Neural crest cell (in vitro differentiated cells): ENCODE measurements at regions not wholly inside any gene's neighbourhood (a gene's known extent, or its start where the extent isn't known, plus 50 kb on each side); places are given as distances from the start of the nearest gene placed in this dataset.
"Not testable (repeated sequence)": the region's sequence is repeated elsewhere in the genome, so short reads cannot be mapped to it uniquely, and the experiment has no call there.

Experiments
- DNase-seq: peaks from one replicate; pipeline ENCODE4 v3.0.0; 2021; ENCODE audit warnings: low read depth, mixed read lengths, low spot score
- H3K27ac Mint-ChIP-seq: one replicate; pipeline ENCODE4 v1.8.0; 2021; ENCODE audit warnings: mild to moderate bottlenecking, mixed read lengths; ENCODE audit not compliant: unreplicated experiment
- H3K27me3 Mint-ChIP-seq: 2 replicates; pipeline ENCODE4 v1.8.0; 2021; ENCODE audit warnings: low read depth, mild to moderate bottlenecking, mixed read lengths
- H3K36me3 Mint-ChIP-seq: 2 replicates; pipeline ENCODE4 v1.8.0; 2021; ENCODE audit warnings: low read depth, mild to moderate bottlenecking, mixed read lengths
- H3K4me1 Mint-ChIP-seq: 2 replicates; pipeline ENCODE4 v1.8.0; 2021; ENCODE audit warnings: mixed read lengths
- H3K4me3 Mint-ChIP-seq: one replicate; pipeline ENCODE4 v1.8.0; 2021; ENCODE audit warnings: mild to moderate bottlenecking, mixed read lengths
- H3K9me3 Mint-ChIP-seq: 2 replicates; pipeline ENCODE4 v1.8.0; 2021; ENCODE audit warnings: mixed read lengths
- TF ChIP-seq, protein P1 (sequence below): fragments of 200-600 bp; sonication (generic); conservative IDR thresholded peaks from 2 replicates; pipeline ENCODE4 v1.5.0; 2021; ENCODE audit warnings: antibody characterized with exemption, mild to moderate bottlenecking

DNA sequence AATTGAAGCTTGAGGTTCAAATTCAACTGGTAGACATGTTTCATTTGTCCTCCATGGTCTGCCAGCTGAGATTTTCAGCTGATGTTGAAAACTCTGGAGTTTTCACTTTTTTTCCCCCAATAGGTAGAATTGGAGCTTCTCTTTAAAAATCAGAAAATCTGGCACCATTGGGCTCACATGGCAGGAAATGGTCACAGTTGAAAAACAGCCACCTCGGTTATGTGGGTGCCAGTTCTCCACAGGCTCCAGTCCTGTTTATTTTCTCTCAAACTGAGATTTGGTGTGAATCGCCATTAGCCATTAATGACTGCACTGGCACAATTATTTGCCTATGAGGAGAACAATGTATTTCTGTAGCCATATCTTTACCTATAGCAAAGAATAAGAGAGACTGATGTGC, 171.4 kb upstream of the TFAP2D start:
- Mint-ChIP-seq H3K36me3 (no peaks in the 10 kb centered on the region), H3K4me1 (no peaks in the 10 kb centered on the region), H3K9me3 (no peaks in the 10 kb centered on the region), H3K4me3 (no peak overlapping the region), H3K27me3 (no peaks in the 10 kb centered on the region), H3K27ac (no peak overlapping the region)
- TF ChIP-seq, protein P1, sequence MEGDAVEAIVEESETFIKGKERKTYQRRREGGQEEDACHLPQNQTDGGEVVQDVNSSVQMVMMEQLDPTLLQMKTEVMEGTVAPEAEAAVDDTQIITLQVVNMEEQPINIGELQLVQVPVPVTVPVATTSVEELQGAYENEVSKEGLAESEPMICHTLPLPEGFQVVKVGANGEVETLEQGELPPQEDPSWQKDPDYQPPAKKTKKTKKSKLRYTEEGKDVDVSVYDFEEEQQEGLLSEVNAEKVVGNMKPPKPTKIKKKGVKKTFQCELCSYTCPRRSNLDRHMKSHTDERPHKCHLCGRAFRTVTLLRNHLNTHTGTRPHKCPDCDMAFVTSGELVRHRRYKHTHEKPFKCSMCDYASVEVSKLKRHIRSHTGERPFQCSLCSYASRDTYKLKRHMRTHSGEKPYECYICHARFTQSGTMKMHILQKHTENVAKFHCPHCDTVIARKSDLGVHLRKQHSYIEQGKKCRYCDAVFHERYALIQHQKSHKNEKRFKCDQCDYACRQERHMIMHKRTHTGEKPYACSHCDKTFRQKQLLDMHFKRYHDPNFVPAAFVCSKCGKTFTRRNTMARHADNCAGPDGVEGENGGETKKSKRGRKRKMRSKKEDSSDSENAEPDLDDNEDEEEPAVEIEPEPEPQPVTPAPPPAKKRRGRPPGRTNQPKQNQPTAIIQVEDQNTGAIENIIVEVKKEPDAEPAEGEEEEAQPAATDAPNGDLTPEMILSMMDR, result no peak
- no peak for DNase-seq

DNA sequence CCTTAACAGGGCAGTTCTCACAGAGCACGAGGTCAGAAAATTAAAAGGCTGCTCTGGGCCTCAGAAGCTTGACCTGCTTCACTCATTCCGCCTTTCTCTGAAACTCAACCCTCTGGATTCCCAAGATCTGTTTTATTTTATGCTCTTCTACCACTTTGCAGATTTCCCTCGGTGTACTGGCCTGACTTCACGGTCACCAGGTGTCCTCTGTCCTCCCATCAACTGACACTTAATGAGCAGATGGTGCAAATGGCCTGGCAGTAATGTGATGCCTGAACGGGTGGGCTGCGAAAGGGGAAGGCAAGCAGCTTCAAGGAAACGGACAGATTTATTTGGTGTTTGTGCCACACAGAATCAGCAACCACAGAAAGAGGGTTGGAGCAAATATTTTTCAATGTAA, 169.7 kb upstream of the TFAP2D start:
- Mint-ChIP-seq H3K27me3 (no peaks in the 10 kb centered on the region), H3K36me3 (no peaks in the 10 kb centered on the region), H3K27ac (no peak overlapping the region), H3K9me3 (no peaks in the 10 kb centered on the region), H3K4me1 (no peaks in the 10 kb centered on the region), H3K4me3 (no peak overlapping the region)
- TF ChIP-seq, protein P1, result no peak
- DNase-seq, result no peak

DNA sequence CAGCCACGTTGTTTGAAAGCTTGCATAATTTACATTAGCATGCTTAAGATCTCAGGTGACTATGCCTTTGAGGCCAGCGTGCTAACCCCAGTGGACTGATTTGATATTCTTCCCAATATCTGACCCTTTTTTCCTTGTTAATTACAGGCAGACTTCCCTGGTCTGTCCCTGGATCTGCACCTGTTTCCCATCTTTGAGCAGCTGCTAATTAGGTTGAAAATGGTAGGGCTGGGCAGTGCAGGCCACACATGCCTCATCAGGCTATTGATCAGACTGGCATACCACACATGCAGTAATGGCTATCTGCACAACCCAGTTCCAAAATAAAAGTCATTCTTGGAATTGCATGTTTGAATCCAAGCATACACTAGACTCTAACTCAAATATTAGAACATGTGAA, 164.3 kb upstream of the TFAP2D start:
- no peak for DNase-seq
- no peak overlapping the region for H3K27ac Mint-ChIP-seq
- H3K36me3 Mint-ChIP-seq, result no peaks in the 10 kb centered on the region
- no peaks in the 10 kb centered on the region for H3K4me1 Mint-ChIP-seq
- peaks cover 4% of the 10 kb centered on the region for H3K9me3 Mint-ChIP-seq
- no peaks in the 10 kb centered on the region for H3K27me3 Mint-ChIP-seq
- no peak overlapping the region for H3K4me3 Mint-ChIP-seq
- TF ChIP-seq, protein P1, result no peak

DNA sequence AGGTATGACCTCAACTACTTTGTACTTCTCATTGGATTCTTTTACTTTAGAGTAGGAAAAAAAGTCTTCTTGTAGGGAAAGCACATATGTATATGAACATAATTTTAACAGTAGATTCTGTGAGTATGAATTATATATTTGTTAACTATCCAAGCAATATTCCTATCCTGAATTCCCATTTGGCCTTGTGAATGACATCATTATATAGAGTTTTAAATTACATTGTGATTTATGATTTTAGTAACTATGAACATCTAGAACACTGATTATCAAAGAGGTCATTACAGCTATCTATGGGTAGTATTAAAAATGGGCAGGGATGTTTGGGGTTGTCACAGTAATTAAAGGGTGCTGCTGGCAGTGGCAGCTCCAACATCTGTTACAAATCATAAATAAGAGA, 163.9 kb upstream of the TFAP2D start:
- no peaks in the 10 kb centered on the region for H3K27me3 Mint-ChIP-seq

DNA sequence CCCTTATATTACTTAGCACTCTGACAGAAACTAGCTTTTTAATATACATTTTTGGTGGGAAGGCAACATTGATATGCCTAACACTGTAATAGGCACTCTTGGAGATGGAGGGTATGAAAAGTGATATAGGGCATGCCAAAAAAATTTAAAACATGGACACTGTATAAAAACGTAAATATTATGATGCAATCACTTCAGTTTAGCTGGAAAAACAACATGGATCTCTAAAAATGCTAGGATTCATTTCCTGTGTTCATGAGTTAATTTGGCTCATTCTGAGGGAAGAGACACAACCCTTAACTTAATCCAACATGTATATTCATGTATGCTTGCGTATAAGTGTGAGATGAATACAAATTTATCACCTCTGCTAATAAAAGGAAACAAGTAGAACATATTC, 157.3 kb upstream of the TFAP2D start:
- TF ChIP-seq, protein P1, result no peak
- H3K36me3 Mint-ChIP-seq, result no peaks in the 10 kb centered on the region

More for the DNA sequence above, 163.9 kb upstream of the TFAP2D start:
- DNase-seq, result no peak
- Mint-ChIP-seq H3K36me3 (no peaks in the 10 kb centered on the region), H3K4me3 (no peak overlapping the region), H3K4me1 (no peaks in the 10 kb centered on the region), H3K9me3 (peaks cover 7% of the 10 kb centered on the region), H3K27ac (no peak overlapping the region)
- TF ChIP-seq, protein P1, result no peak

DNA sequence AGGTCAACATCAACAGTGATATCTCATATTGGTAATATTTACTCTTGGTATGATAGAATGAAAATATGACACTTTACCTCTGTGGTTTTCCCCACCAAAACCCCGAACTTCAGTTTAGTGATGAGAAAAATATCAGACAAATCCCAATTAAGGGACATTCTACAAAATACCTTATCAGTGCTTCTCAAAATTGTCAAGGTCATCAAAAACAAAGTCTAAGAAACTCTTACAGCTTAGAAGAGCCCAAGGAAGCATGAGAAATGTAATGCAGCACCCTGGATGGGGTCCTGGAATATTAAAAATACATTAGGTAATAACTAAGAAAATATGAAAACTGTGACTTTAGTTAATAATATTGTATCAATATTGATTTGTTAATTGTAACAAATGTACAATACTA, 148.3 kb upstream of the TFAP2D start:
- Mint-ChIP-seq H3K4me1 (no peaks in the 10 kb centered on the region), H3K27me3 (no peaks in the 10 kb centered on the region), H3K9me3 (no peaks in the 10 kb centered on the region), H3K36me3 (no peaks in the 10 kb centered on the region), H3K4me3 (no peak overlapping the region), H3K27ac (no peak overlapping the region)
- TF ChIP-seq, protein P1, result no peak
- DNase-seq, result no peak

More for the DNA sequence above, 157.3 kb upstream of the TFAP2D start:
- Mint-ChIP-seq H3K9me3 (peaks cover 12% of the 10 kb centered on the region), H3K4me3 (no peak overlapping the region), H3K27ac (no peak overlapping the region), H3K27me3 (no peaks in the 10 kb centered on the region), H3K4me1 (no peaks in the 10 kb centered on the region)
- DNase-seq, result no peak

DNA sequence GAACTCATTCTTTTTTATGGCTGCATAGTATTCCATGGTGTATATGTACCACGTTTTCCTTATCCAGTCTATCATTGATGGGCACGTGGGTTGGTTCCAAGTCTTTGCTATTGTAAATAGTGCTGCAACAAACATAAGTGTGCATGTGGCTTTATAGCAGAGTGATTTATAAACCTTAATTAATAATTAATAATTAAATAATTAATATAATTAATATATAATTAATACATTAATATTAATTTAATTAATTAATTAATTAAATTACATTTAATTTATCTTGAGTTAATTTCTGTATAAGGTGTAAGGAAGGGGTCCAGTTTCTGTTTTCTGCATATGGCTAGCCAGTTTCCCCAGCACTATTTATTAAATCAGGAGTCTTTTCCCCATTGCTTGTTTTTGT, 142.1 kb upstream of the TFAP2D start:
- H3K36me3 Mint-ChIP-seq, H3K27ac Mint-ChIP-seq, H3K9me3 Mint-ChIP-seq, H3K4me1 Mint-ChIP-seq, H3K27me3 Mint-ChIP-seq, H3K4me3 Mint-ChIP-seq, DNase-seq: not testable (repeated sequence)
